ENCODE measurements at regions not wholly inside any gene's neighbourhood (a gene's known extent, or its start where the extent isn't known, plus 50 kb on each side); places are given as distances from the start of the nearest gene placed in this dataset.

GRCh38 chr20:11492846-11493245 lies 424.8 kb upstream of the BTBD3 start:
- no peak for DNase-seq (ENCODE audit: low spot score)
- H3K27me3 ChIP-seq (ENCODE audit: control insufficient read depth in 3 of 3, insufficient read depth in 3 of 3, low read depth in 1 of 3, low read length in 3 of 3) = no peaks in the 10 kb centered on the region
- no peaks in the 10 kb centered on the region for H3K36me3 ChIP-seq (replicated peaks in 1 of 2; ENCODE audit: control insufficient read depth in 2 of 2, insufficient read depth in 2 of 2, low read length in 2 of 2)

DNA sequence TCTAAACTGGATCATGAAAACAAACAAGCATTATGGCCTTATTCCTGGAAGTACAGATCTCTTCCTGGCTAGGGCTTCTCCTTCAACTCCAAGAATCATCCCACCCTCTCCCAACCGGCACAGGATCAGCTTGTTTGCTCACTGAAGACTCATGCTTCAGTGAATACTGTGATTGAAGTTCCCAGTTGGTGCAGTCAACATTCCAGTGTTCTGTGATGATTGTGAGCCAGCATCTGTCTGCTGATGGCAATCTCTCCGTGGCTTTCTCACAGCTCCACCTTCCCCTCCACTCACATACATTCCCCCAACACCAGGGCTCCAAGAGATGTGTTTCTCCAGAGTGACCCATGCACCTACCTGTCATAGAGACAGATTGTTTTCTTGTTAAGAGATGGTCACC lies 421.3 kb upstream of the BTBD3 start:
- no peak overlapping the region for H4K91ac ChIP-seq (ENCODE audit: low read depth, low read length, poor library complexity)
- no peak overlapping the region for H3K23ac ChIP-seq (ENCODE audit: low read depth, low read length, poor library complexity)
- H3K4me1 ChIP-seq (ENCODE audit: control insufficient read depth in 2 of 2, insufficient read depth in 1 of 2, low read depth in 1 of 2, low read length in 2 of 2) = peaks cover 0 to 13% of the 10 kb centered on the region in 2 donors
- no peak overlapping the region for H4K8ac ChIP-seq (ENCODE audit: low read depth, low read length)
- no peaks in the 10 kb centered on the region for H3K27me3 ChIP-seq (ENCODE audit: control insufficient read depth in 3 of 3, insufficient read depth in 3 of 3, low read depth in 1 of 3, low read length in 3 of 3)
- H3K9me3 ChIP-seq (replicated peaks in 1 of 2; ENCODE audit: control insufficient read depth in 2 of 2, insufficient read depth in 1 of 2, low read depth in 1 of 2, low read length in 2 of 2) = peaks cover 0 to 2% of the 10 kb centered on the region in 2 donors
- no peak overlapping the region for H3K27ac ChIP-seq (replicated peaks; ENCODE audit: low read length)
- H2BK5ac ChIP-seq (ENCODE audit: low read length) = no peak overlapping the region
- no peaks in the 10 kb centered on the region for H3K36me3 ChIP-seq (replicated peaks in 1 of 2; ENCODE audit: control insufficient read depth in 2 of 2, insufficient read depth in 2 of 2, low read length in 2 of 2)
- H2AFZ ChIP-seq (ENCODE audit: low read length) = peak overlapping the region; percentile 40
- H3K79me1 ChIP-seq (ENCODE audit: low read depth, low read length) = no peaks in the 10 kb centered on the region
- no peak overlapping the region for H2BK120ac ChIP-seq (ENCODE audit: low read depth, low read length)
- H3K4me2 ChIP-seq (ENCODE audit: insufficient read depth, low read length, poor library complexity, severe bottlenecking) = no peak overlapping the region
- no peak overlapping the region for H3K4ac ChIP-seq (ENCODE audit: low read length)
- H2BK12ac ChIP-seq (ENCODE audit: low read length) = no peak overlapping the region
- H3K14ac ChIP-seq (ENCODE audit: low read length) = no peak overlapping the region
- no peak overlapping the region for H3K9ac ChIP-seq (ENCODE audit: low read depth, low read length, poor library complexity)
- DNase-seq (ENCODE audit: low spot score) = no peak
- no peak overlapping the region for H2AK5ac ChIP-seq (ENCODE audit: low read depth, low read length)
- no CpG with 5 or more reads among the region's 2 CpGs for WGBS, 2 donors (ENCODE audit: extremely low coverage in 2 of 2, insufficient read length in 2 of 2, insufficient replicate concordance in 1 of 2)
- H3K18ac ChIP-seq (ENCODE audit: low read length) = no peak overlapping the region
- H2BK15ac ChIP-seq (ENCODE audit: low read length) = no peak overlapping the region
- H3K4me3 ChIP-seq (ENCODE audit: low read length in 2 of 2) = no peak overlapping the region

More at GRCh38 chr20:11492846-11493245, 424.8 kb upstream of the BTBD3 start:
- H3K4me3 ChIP-seq (ENCODE audit: low read length in 2 of 2) = no peak overlapping the region
- H3K14ac ChIP-seq (ENCODE audit: low read length) = no peak overlapping the region
- H3K4me1 ChIP-seq (ENCODE audit: control insufficient read depth in 2 of 2, insufficient read depth in 1 of 2, low read depth in 1 of 2, low read length in 2 of 2) = peaks cover 0 to 9% of the 10 kb centered on the region in 2 donors
- H3K4ac ChIP-seq (ENCODE audit: low read length) = no peak overlapping the region
- H2BK15ac ChIP-seq (ENCODE audit: low read length) = no peak overlapping the region
- no peak overlapping the region for H3K23ac ChIP-seq (ENCODE audit: low read depth, low read length, poor library complexity)
- H4K91ac ChIP-seq (ENCODE audit: low read depth, low read length, poor library complexity) = no peak overlapping the region
- no peak overlapping the region for H2BK120ac ChIP-seq (ENCODE audit: low read depth, low read length)
- H3K27ac ChIP-seq (replicated peaks; ENCODE audit: low read length) = no peak overlapping the region
- no peak overlapping the region for H3K18ac ChIP-seq (ENCODE audit: low read length)
- no peak overlapping the region for H3K9ac ChIP-seq (ENCODE audit: low read depth, low read length, poor library complexity)
- H2BK12ac ChIP-seq (ENCODE audit: low read length) = no peak overlapping the region
- H3K9me3 ChIP-seq (replicated peaks in 1 of 2; ENCODE audit: control insufficient read depth in 2 of 2, insufficient read depth in 1 of 2, low read depth in 1 of 2, low read length in 2 of 2) = peaks cover 0 to 2% of the 10 kb centered on the region in 2 donors
- H2AFZ ChIP-seq (ENCODE audit: low read length) = no peak overlapping the region
- no peak overlapping the region for H2BK5ac ChIP-seq (ENCODE audit: low read length)
- no peaks in the 10 kb centered on the region for H3K79me1 ChIP-seq (ENCODE audit: low read depth, low read length)
- no peak overlapping the region for H3K4me2 ChIP-seq (ENCODE audit: insufficient read depth, low read length, poor library complexity, severe bottlenecking)
- H4K8ac ChIP-seq (ENCODE audit: low read depth, low read length) = no peak overlapping the region
- H2AK5ac ChIP-seq (ENCODE audit: low read depth, low read length) = no peak overlapping the region

GRCh38 chr20:11497545-11497944 lies 420.1 kb upstream of the BTBD3 start:
- Histone ChIP-seq H2AFZ (ENCODE audit: low read length) (no peak overlapping the region), H4K8ac (ENCODE audit: low read depth, low read length) (no peak overlapping the region), H2BK12ac (ENCODE audit: low read length) (no peak overlapping the region), H3K4me3 (ENCODE audit: low read length in 2 of 2) (no peak overlapping the region), H3K27ac (replicated peaks; ENCODE audit: low read length) (peak overlapping the region; percentile 63), H3K4ac (ENCODE audit: low read length) (no peak overlapping the region), H2BK15ac (ENCODE audit: low read length) (no peak overlapping the region), H3K36me3 (replicated peaks in 1 of 2; ENCODE audit: control insufficient read depth in 2 of 2, insufficient read depth in 2 of 2, low read length in 2 of 2) (no peaks in the 10 kb centered on the region), H3K9ac (ENCODE audit: low read depth, low read length, poor library complexity) (no peak overlapping the region), H3K18ac (ENCODE audit: low read length) (no peak overlapping the region), H4K91ac (ENCODE audit: low read depth, low read length, poor library complexity) (no peak overlapping the region), H2BK120ac (ENCODE audit: low read depth, low read length) (no peak overlapping the region), H3K79me1 (ENCODE audit: low read depth, low read length) (no peaks in the 10 kb centered on the region), H2AK5ac (ENCODE audit: low read depth, low read length) (no peak overlapping the region), H3K9me3 (replicated peaks in 1 of 2; ENCODE audit: control insufficient read depth in 2 of 2, insufficient read depth in 1 of 2, low read depth in 1 of 2, low read length in 2 of 2) (no peaks in the 10 kb centered on the region), H3K4me1 (ENCODE audit: control insufficient read depth in 2 of 2, insufficient read depth in 1 of 2, low read depth in 1 of 2, low read length in 2 of 2) (peaks cover 0 to 16% of the 10 kb centered on the region in 2 donors), H2BK5ac (ENCODE audit: low read length) (no peak overlapping the region), H3K23ac (ENCODE audit: low read depth, low read length, poor library complexity) (no peak overlapping the region), H3K27me3 (ENCODE audit: control insufficient read depth in 3 of 3, insufficient read depth in 3 of 3, low read depth in 1 of 3, low read length in 3 of 3) (no peaks in the 10 kb centered on the region), H3K4me2 (ENCODE audit: insufficient read depth, low read length, poor library complexity, severe bottlenecking) (no peak overlapping the region), H3K14ac (ENCODE audit: low read length) (no peak overlapping the region)
- no CpG with 5 or more reads among the region's 1 CpG for WGBS, 2 donors (ENCODE audit: extremely low coverage in 2 of 2, insufficient read length in 2 of 2, insufficient replicate concordance in 1 of 2)
- DNase-seq (ENCODE audit: low spot score) = peak; percentile 2

GRCh38 chr20:11499101-11499634 lies 418.5 kb upstream of the BTBD3 start:
- H3K9me3 ChIP-seq (replicated peaks in 1 of 2; ENCODE audit: control insufficient read depth in 2 of 2, insufficient read depth in 1 of 2, low read depth in 1 of 2, low read length in 2 of 2) = no peaks in the 10 kb centered on the region
- H2BK5ac ChIP-seq (ENCODE audit: low read length) = no peak overlapping the region
- H2BK120ac ChIP-seq (ENCODE audit: low read depth, low read length) = no peak overlapping the region
- no peaks in the 10 kb centered on the region for H3K36me3 ChIP-seq (replicated peaks in 1 of 2; ENCODE audit: control insufficient read depth in 2 of 2, insufficient read depth in 2 of 2, low read length in 2 of 2)
- H4K91ac ChIP-seq (ENCODE audit: low read depth, low read length, poor library complexity) = no peak overlapping the region
- no peak overlapping the region for H3K9ac ChIP-seq (ENCODE audit: low read depth, low read length, poor library complexity)
- no peak overlapping the region for H4K8ac ChIP-seq (ENCODE audit: low read depth, low read length)
- no peak for DNase-seq (ENCODE audit: low spot score)
- WGBS, 2 donors (ENCODE audit: extremely low coverage in 2 of 2, insufficient read length in 2 of 2, insufficient replicate concordance in 1 of 2) = no CpG with 5 or more reads among the region's 6 CpGs
- no peak overlapping the region for H3K27ac ChIP-seq (replicated peaks; ENCODE audit: low read length)
- peaks cover 0 to 16% of the 10 kb centered on the region in 2 donors for H3K4me1 ChIP-seq (ENCODE audit: control insufficient read depth in 2 of 2, insufficient read depth in 1 of 2, low read depth in 1 of 2, low read length in 2 of 2)
- H3K4me3 ChIP-seq (ENCODE audit: low read length in 2 of 2) = no peak overlapping the region
- H3K27me3 ChIP-seq (ENCODE audit: control insufficient read depth in 3 of 3, insufficient read depth in 3 of 3, low read depth in 1 of 3, low read length in 3 of 3) = no peaks in the 10 kb centered on the region
- no peak overlapping the region for H2AFZ ChIP-seq (ENCODE audit: low read length)
- H3K18ac ChIP-seq (ENCODE audit: low read length) = no peak overlapping the region
- no peaks in the 10 kb centered on the region for H3K79me1 ChIP-seq (ENCODE audit: low read depth, low read length)
- H3K23ac ChIP-seq (ENCODE audit: low read depth, low read length, poor library complexity) = no peak overlapping the region
- H3K4ac ChIP-seq (ENCODE audit: low read length) = no peak overlapping the region
- H2BK15ac ChIP-seq (ENCODE audit: low read length) = no peak overlapping the region
- no peak overlapping the region for H2AK5ac ChIP-seq (ENCODE audit: low read depth, low read length)
- H3K4me2 ChIP-seq (ENCODE audit: insufficient read depth, low read length, poor library complexity, severe bottlenecking) = no peak overlapping the region
- no peak overlapping the region for H2BK12ac ChIP-seq (ENCODE audit: low read length)
- no peak overlapping the region for H3K14ac ChIP-seq (ENCODE audit: low read length)

Measured in neuronal stem cell (in vitro differentiated cells).